ENCODE measurements at regions not wholly inside any gene's neighbourhood (a gene's known extent, or its start where the extent isn't known, plus 50 kb on each side); places are given as distances from the start of the nearest gene placed in this dataset.

- Histone ChIP-seq H3K9me3 (ENCODE audit: control insufficient read depth, insufficient read depth, low read length) (no peaks in the 10 kb centered on the region), H3K27me3 (ENCODE audit: control insufficient read depth, insufficient read depth, low read length) (no peaks in the 10 kb centered on the region), H3K4me3 (ENCODE audit: low read length) (no peak overlapping the region), H3K36me3 (ENCODE audit: control insufficient read depth, insufficient read depth, low read length) (no peaks in the 10 kb centered on the region), H3K4me1 (ENCODE audit: control insufficient read depth, insufficient read depth, low read length) (no peaks in the 10 kb centered on the region), H3K27ac (ENCODE audit: low read length) (no peak overlapping the region)
- no peak for DNase-seq (ENCODE audit: low read depth, low spot score)
- no CpG with 5 or more reads among the region's 5 CpGs for WGBS (ENCODE audit: insufficient coverage, insufficient read length)
Measured at GRCh38 chr15:72966641-72967040, 85.6 kb upstream of the NEO1 start.

GRCh38 chr15:72965671-72966070, 86.6 kb upstream of the NEO1 start:
- Histone ChIP-seq H3K36me3 (ENCODE audit: control insufficient read depth, insufficient read depth, low read length) (no peaks in the 10 kb centered on the region), H3K27me3 (ENCODE audit: control insufficient read depth, insufficient read depth, low read length) (no peaks in the 10 kb centered on the region), H3K4me3 (ENCODE audit: low read length) (no peak overlapping the region), H3K27ac (ENCODE audit: low read length) (no peak overlapping the region), H3K4me1 (ENCODE audit: control insufficient read depth, insufficient read depth, low read length) (no peaks in the 10 kb centered on the region), H3K9me3 (ENCODE audit: control insufficient read depth, insufficient read depth, low read length) (no peaks in the 10 kb centered on the region)
- no CpG with 5 or more reads among the region's 3 CpGs for WGBS (ENCODE audit: insufficient coverage, insufficient read length)
- no peak for DNase-seq (ENCODE audit: low read depth, low spot score)

- Histone ChIP-seq H3K4me1 (ENCODE audit: control insufficient read depth, insufficient read depth, low read length) (no peaks in the 10 kb centered on the region), H3K4me3 (ENCODE audit: low read length) (no peak overlapping the region), H3K27me3 (ENCODE audit: control insufficient read depth, insufficient read depth, low read length) (no peaks in the 10 kb centered on the region), H3K36me3 (ENCODE audit: control insufficient read depth, insufficient read depth, low read length) (no peaks in the 10 kb centered on the region), H3K9me3 (ENCODE audit: control insufficient read depth, insufficient read depth, low read length) (no peaks in the 10 kb centered on the region), H3K27ac (ENCODE audit: low read length) (no peak overlapping the region)
- no peak for DNase-seq (ENCODE audit: low read depth, low spot score)
- WGBS (ENCODE audit: insufficient coverage, insufficient read length), result 100% methylated on average over 1 of the region's 1 CpG
Measured at GRCh38 chr15:72964542-72964941, 87.7 kb upstream of the NEO1 start.

GRCh38 chr15:72964135-72964534, 88.1 kb upstream of the NEO1 start:
- Histone ChIP-seq H3K9me3 (ENCODE audit: control insufficient read depth, insufficient read depth, low read length) (no peaks in the 10 kb centered on the region), H3K36me3 (ENCODE audit: control insufficient read depth, insufficient read depth, low read length) (no peaks in the 10 kb centered on the region), H3K27ac (ENCODE audit: low read length) (no peak overlapping the region), H3K4me1 (ENCODE audit: control insufficient read depth, insufficient read depth, low read length) (no peaks in the 10 kb centered on the region), H3K27me3 (ENCODE audit: control insufficient read depth, insufficient read depth, low read length) (no peaks in the 10 kb centered on the region), H3K4me3 (ENCODE audit: low read length) (no peak overlapping the region)
- no peak for DNase-seq (ENCODE audit: low read depth, low spot score)

- Histone ChIP-seq H3K4me1 (ENCODE audit: control insufficient read depth, insufficient read depth, low read length) (no peaks in the 10 kb centered on the region), H3K9me3 (ENCODE audit: control insufficient read depth, insufficient read depth, low read length) (no peaks in the 10 kb centered on the region), H3K27ac (ENCODE audit: low read length) (no peak overlapping the region), H3K27me3 (ENCODE audit: control insufficient read depth, insufficient read depth, low read length) (no peaks in the 10 kb centered on the region), H3K36me3 (ENCODE audit: control insufficient read depth, insufficient read depth, low read length) (no peaks in the 10 kb centered on the region), H3K4me3 (ENCODE audit: low read length) (no peak overlapping the region)
- DNase-seq (ENCODE audit: low read depth, low spot score), result no peak
- WGBS (ENCODE audit: insufficient coverage, insufficient read length), result no CpG with 5 or more reads among the region's 8 CpGs
Measured at GRCh38 chr15:72962054-72962702, 90.1 kb upstream of the NEO1 start.

GRCh38 chr15:72961346-72961745, 90.9 kb upstream of the NEO1 start:
- no peaks in the 10 kb centered on the region for H3K27me3 ChIP-seq (ENCODE audit: control insufficient read depth, insufficient read depth, low read length)
- no peak overlapping the region for H3K27ac ChIP-seq (ENCODE audit: low read length)
- DNase-seq (ENCODE audit: low read depth, low spot score), result no peak
- no CpG with 5 or more reads among the region's 3 CpGs for WGBS (ENCODE audit: insufficient coverage, insufficient read length)
- no peaks in the 10 kb centered on the region for H3K9me3 ChIP-seq (ENCODE audit: control insufficient read depth, insufficient read depth, low read length)
- H3K4me3 ChIP-seq (ENCODE audit: low read length), result no peak overlapping the region
- H3K4me1 ChIP-seq (ENCODE audit: control insufficient read depth, insufficient read depth, low read length), result no peaks in the 10 kb centered on the region
- no peaks in the 10 kb centered on the region for H3K36me3 ChIP-seq (ENCODE audit: control insufficient read depth, insufficient read depth, low read length)

GRCh38 chr15:72958634-72959033, 93.6 kb upstream of the NEO1 start:
- Histone ChIP-seq H3K27me3 (ENCODE audit: control insufficient read depth, insufficient read depth, low read length) (no peaks in the 10 kb centered on the region), H3K9me3 (ENCODE audit: control insufficient read depth, insufficient read depth, low read length) (no peaks in the 10 kb centered on the region), H3K4me1 (ENCODE audit: control insufficient read depth, insufficient read depth, low read length) (0 out of 2 replicates have a peak, but pooled peaks cover 2% of the 10 kb centered on the region), H3K27ac (ENCODE audit: low read length) (no peak overlapping the region), H3K36me3 (ENCODE audit: control insufficient read depth, insufficient read depth, low read length) (no peaks in the 10 kb centered on the region), H3K4me3 (ENCODE audit: low read length) (no peak overlapping the region)
- WGBS (ENCODE audit: insufficient coverage, insufficient read length), result no CpG with 5 or more reads among the region's 3 CpGs
- no peak for DNase-seq (ENCODE audit: low read depth, low spot score)

- no peak overlapping the region for H3K27ac ChIP-seq (ENCODE audit: low read length)
- no peaks in the 10 kb centered on the region for H3K9me3 ChIP-seq (ENCODE audit: control insufficient read depth, insufficient read depth, low read length)
- no peak for DNase-seq (ENCODE audit: low read depth, low spot score)
- H3K4me3 ChIP-seq (ENCODE audit: low read length), result no peak overlapping the region
- no CpG with 5 or more reads among the region's 6 CpGs for WGBS (ENCODE audit: insufficient coverage, insufficient read length)
- 0 out of 2 replicates have a peak, but pooled peaks cover 2% of the 10 kb centered on the region for H3K4me1 ChIP-seq (ENCODE audit: control insufficient read depth, insufficient read depth, low read length)
- no peaks in the 10 kb centered on the region for H3K36me3 ChIP-seq (ENCODE audit: control insufficient read depth, insufficient read depth, low read length)
- no peaks in the 10 kb centered on the region for H3K27me3 ChIP-seq (ENCODE audit: control insufficient read depth, insufficient read depth, low read length)
Measured at GRCh38 chr15:72953306-72953705, 99.0 kb upstream of the NEO1 start.

GRCh38 chr15:72952151-72952550, 100.1 kb upstream of the NEO1 start:
- Histone ChIP-seq H3K27me3 (ENCODE audit: control insufficient read depth, insufficient read depth, low read length) (no peaks in the 10 kb centered on the region), H3K4me1 (ENCODE audit: control insufficient read depth, insufficient read depth, low read length) (0 out of 2 replicates have a peak, but pooled peaks cover 2% of the 10 kb centered on the region), H3K4me3 (ENCODE audit: low read length) (no peak overlapping the region), H3K27ac (ENCODE audit: low read length) (no peak overlapping the region), H3K36me3 (ENCODE audit: control insufficient read depth, insufficient read depth, low read length) (no peaks in the 10 kb centered on the region), H3K9me3 (ENCODE audit: control insufficient read depth, insufficient read depth, low read length) (no peaks in the 10 kb centered on the region)
- no peak for DNase-seq (ENCODE audit: low read depth, low spot score)
- no CpG with 5 or more reads among the region's 1 CpG for WGBS (ENCODE audit: insufficient coverage, insufficient read length)

- Histone ChIP-seq H3K4me3 (ENCODE audit: low read length) (no peak overlapping the region), H3K27ac (ENCODE audit: low read length) (no peak overlapping the region), H3K36me3 (ENCODE audit: control insufficient read depth, insufficient read depth, low read length) (no peaks in the 10 kb centered on the region), H3K4me1 (ENCODE audit: control insufficient read depth, insufficient read depth, low read length) (no peaks in the 10 kb centered on the region), H3K27me3 (ENCODE audit: control insufficient read depth, insufficient read depth, low read length) (no peaks in the 10 kb centered on the region), H3K9me3 (ENCODE audit: control insufficient read depth, insufficient read depth, low read length) (no peaks in the 10 kb centered on the region)
- no peak for DNase-seq (ENCODE audit: low read depth, low spot score)
Measured at GRCh38 chr15:72948662-72949061, 103.6 kb upstream of the NEO1 start.

GRCh38 chr15:72947709-72948108, 104.6 kb upstream of the NEO1 start:
- DNase-seq (ENCODE audit: low read depth, low spot score), result no peak
- Histone ChIP-seq H3K27me3 (ENCODE audit: control insufficient read depth, insufficient read depth, low read length) (no peaks in the 10 kb centered on the region), H3K9me3 (ENCODE audit: control insufficient read depth, insufficient read depth, low read length) (no peaks in the 10 kb centered on the region), H3K36me3 (ENCODE audit: control insufficient read depth, insufficient read depth, low read length) (no peaks in the 10 kb centered on the region), H3K4me3 (ENCODE audit: low read length) (no peak overlapping the region), H3K27ac (ENCODE audit: low read length) (no peak overlapping the region), H3K4me1 (ENCODE audit: control insufficient read depth, insufficient read depth, low read length) (no peaks in the 10 kb centered on the region)
- WGBS (ENCODE audit: insufficient coverage, insufficient read length), result no CpG with 5 or more reads among the region's 2 CpGs

Data from iPS DF 6.9 (cell line).